Fibroblast of lung (primary cell): ENCODE measurements at regions not wholly inside any gene's neighbourhood (a gene's known extent, or its start where the extent isn't known, plus 50 kb on each side); places are given as distances from the start of the nearest gene placed in this dataset.

Source experiments
- EZH2 ChIP-seq: IDR thresholded peaks from 2 replicates; pipeline ENCODE4 v1.5.1; 2012; ENCODE audit warnings: low read length, control low read depth, mild to moderate bottlenecking; ENCODE audit errors: missing control alignments
- TF ChIP-seq, protein P1 (sequence below), 2 donors: IDR thresholded peaks in 1 of 2; conservative IDR thresholded peaks in 1 of 2; 1 replicate in 1 of 2; 2 replicates in 1 of 2; pipeline ENCODE4 v1.5.1; 2011 to 2012; ENCODE audit warnings: low read length in 2 of 2, control low read depth in 1 of 2, inconsistent platforms in 1 of 2, low read depth in 1 of 2, mild to moderate bottlenecking in 1 of 2

GRCh38 chr14:75373616-75374015 lies 54.2 kb upstream of the JDP2 start:
- TF ChIP-seq, protein P1, sequence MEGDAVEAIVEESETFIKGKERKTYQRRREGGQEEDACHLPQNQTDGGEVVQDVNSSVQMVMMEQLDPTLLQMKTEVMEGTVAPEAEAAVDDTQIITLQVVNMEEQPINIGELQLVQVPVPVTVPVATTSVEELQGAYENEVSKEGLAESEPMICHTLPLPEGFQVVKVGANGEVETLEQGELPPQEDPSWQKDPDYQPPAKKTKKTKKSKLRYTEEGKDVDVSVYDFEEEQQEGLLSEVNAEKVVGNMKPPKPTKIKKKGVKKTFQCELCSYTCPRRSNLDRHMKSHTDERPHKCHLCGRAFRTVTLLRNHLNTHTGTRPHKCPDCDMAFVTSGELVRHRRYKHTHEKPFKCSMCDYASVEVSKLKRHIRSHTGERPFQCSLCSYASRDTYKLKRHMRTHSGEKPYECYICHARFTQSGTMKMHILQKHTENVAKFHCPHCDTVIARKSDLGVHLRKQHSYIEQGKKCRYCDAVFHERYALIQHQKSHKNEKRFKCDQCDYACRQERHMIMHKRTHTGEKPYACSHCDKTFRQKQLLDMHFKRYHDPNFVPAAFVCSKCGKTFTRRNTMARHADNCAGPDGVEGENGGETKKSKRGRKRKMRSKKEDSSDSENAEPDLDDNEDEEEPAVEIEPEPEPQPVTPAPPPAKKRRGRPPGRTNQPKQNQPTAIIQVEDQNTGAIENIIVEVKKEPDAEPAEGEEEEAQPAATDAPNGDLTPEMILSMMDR (conservative IDR thresholded peaks at IDR 0.05 in 1 of 2, IDR thresholded peaks at IDR 0.05 in 1 of 2; ENCODE audit: low read depth in 1 of 2, low read length in 2 of 2): no peak
- no peak for TF ChIP-seq EZH2
